ENCODE measurements at regions not wholly inside any gene's neighbourhood (a gene's known extent, or its start where the extent isn't known, plus 50 kb on each side); places are given as distances from the start of the nearest gene placed in this dataset.

GRCh38 chr1:30623431-30623830 lies 100.0 kb downstream of the MATN1 start:
- no peaks in the 10 kb centered on the region for H4K20me1 ChIP-seq (ENCODE audit: control insufficient read depth, insufficient read depth)
- H3K27me3 ChIP-seq (replicated peaks in 1 of 2; ENCODE audit: control insufficient read depth in 2 of 2, insufficient read depth in 2 of 2, low read length in 1 of 2) = no peaks in the 10 kb centered on the region; a peak in 2 of 4 replicates
- no peaks in the 10 kb centered on the region for H3K4me1 ChIP-seq (ENCODE audit: control insufficient read depth, insufficient read depth, low read length)
- 100% methylated on average over 1 of the region's 1 CpG for WGBS (ENCODE audit: insufficient coverage, insufficient replicate concordance, low lambda C conversion rate, missing lambda C conversion rate)
- ATAC-seq = no peak
- H3K79me2 ChIP-seq (ENCODE audit: control insufficient read depth, insufficient read depth, low read length) = no peaks in the 10 kb centered on the region
- intact Hi-C loops (cut with micrococcal nuclease; ENCODE audit: unreplicated experiment) (no loop called here), in situ Hi-C loops (cut with MboI) (no loop called here)
- no peak overlapping the region for H3K4me3 ChIP-seq
- POLR2A ChIA-PET = no interaction called here
- no peak overlapping the region for H3K4me2 ChIP-seq (ENCODE audit: control insufficient read depth, insufficient read depth)
- no peak overlapping the region for H2AFZ ChIP-seq (ENCODE audit: control insufficient read depth, low read depth, low read length)
- FAIRE-seq = no peak
- no peak for DNase-seq (ENCODE audit: low read depth, low spot score)
- no peaks in the 10 kb centered on the region for H3K36me3 ChIP-seq (ENCODE audit: control insufficient read depth in 2 of 2, insufficient read depth in 2 of 2, low read length in 1 of 2)
- SMC1A ChIA-PET (ENCODE audit: uncharacterized antibody, unreplicated experiment) = no interaction called here
- no peak overlapping the region for H3K27ac ChIP-seq (ENCODE audit: control insufficient read depth, insufficient read depth)
- peaks cover 7% of the 10 kb centered on the region; the same call in 1 of the 3 replicates for H3K9me3 ChIP-seq (replicated peaks; ENCODE audit: control insufficient read depth, insufficient read depth, low read length)
- no peak overlapping the region for H3K9ac ChIP-seq (ENCODE audit: control insufficient read depth, insufficient read depth, low read length)
- no TSS peak for BruUV-seq (replicated peaks)
- CTCF ChIA-PET = no interaction called here
- RAD21 ChIA-PET (ENCODE audit: unreplicated experiment) = no interaction called here
- TF ChIP-seq E4F1 (IDR thresholded peaks at IDR 0.05; ENCODE audit: borderline replicate concordance, partially characterized antibody) (no peak), CBFB (IDR thresholded peaks at IDR 0.05; ENCODE audit: low read depth) (no peak), NFXL1 (IDR thresholded peaks at IDR 0.05; ENCODE audit: borderline replicate concordance) (no peak), PRDM15 (CRISPR knock-in tag; IDR thresholded peaks at IDR 0.05) (no peak), ZBED1 (IDR thresholded peaks at IDR 0.05; ENCODE audit: borderline replicate concordance) (no peak), IKZF2 (IDR thresholded peaks at IDR 0.05) (no peak), ZBTB11 (CRISPR knock-in tag; IDR thresholded peaks at IDR 0.05) (no peak), TCF7 (IDR thresholded peaks at IDR 0.05; ENCODE audit: borderline replicate concordance) (no peak), MXI1 (IDR thresholded peaks at IDR 0.05; ENCODE audit: low read depth, low read length) (no peak), YBX1 (IDR thresholded peaks at IDR 0.05) (no peak), E2F4 (IDR thresholded peaks at IDR 0.05; ENCODE audit: low read depth, low read length) (no peak), ATF2 (IDR thresholded peaks at IDR 0.05; ENCODE audit: low read length) (no peak), JUND (IDR thresholded peaks at IDR 0.05; ENCODE audit: low read depth, low read length) (no peak), FOXK2 (IDR thresholded peaks at IDR 0.05) (no peak)
